KMS-11 (cell line): ENCODE measurements at regions not wholly inside any gene's neighbourhood (a gene's known extent, or its start where the extent isn't known, plus 50 kb on each side); places are given as distances from the start of the nearest gene placed in this dataset.

Experiments
- H2AFZ ChIP-seq: fragments of 200-600 bp; sonication (generic); 2 replicates; pipeline ENCODE4 v1.6.1; 2016; ENCODE audit warnings: antibody characterized with exemption, mixed run types, low read depth
- H3K27ac ChIP-seq: fragments of 200-600 bp; sonication (generic); 2 replicates; pipeline ENCODE4 v1.6.1; 2016; ENCODE audit warnings: mild to moderate bottlenecking, mixed run types
- H3K27me3 ChIP-seq: fragments of 200-600 bp; sonication (generic); 2 replicates; pipeline ENCODE4 v1.6.1; 2017; ENCODE audit warnings: mild to moderate bottlenecking, low read depth, mixed run types, moderate library complexity; ENCODE audit not compliant: insufficient read depth
- H3K36me3 ChIP-seq: fragments of 200-600 bp; sonication (generic); 2 replicates; pipeline ENCODE4 v1.6.1; 2017; ENCODE audit warnings: mild to moderate bottlenecking, mixed run types; ENCODE audit not compliant: insufficient read depth
- H3K4me1 ChIP-seq: fragments of 200-600 bp; sonication (generic); 2 replicates; pipeline ENCODE4 v1.6.1; 2016; ENCODE audit warnings: mild to moderate bottlenecking, low read depth, mixed run types; ENCODE audit not compliant: poor library complexity, severe bottlenecking
- H3K4me2 ChIP-seq: fragments of 200-600 bp; sonication (generic); 2 replicates; pipeline ENCODE4 v1.7.0; 2016; ENCODE audit warnings: mild to moderate bottlenecking, mixed run types
- H3K4me3 ChIP-seq: fragments of 200-600 bp; sonication (generic); IDR thresholded peaks from 2 replicates; pipeline ENCODE4 v1.6.1; 2017; ENCODE audit warnings: low read depth, low read length, mixed read lengths; ENCODE audit not compliant: insufficient read depth
- H3K79me2 ChIP-seq: fragments of 200-600 bp; sonication (generic); 2 replicates; pipeline ENCODE4 v1.6.1; 2016; ENCODE audit warnings: low read depth, mixed run types; ENCODE audit not compliant: insufficient read depth
- H3K9ac ChIP-seq: fragments of 200-600 bp; sonication (generic); 2 replicates; pipeline ENCODE4 v1.6.1; 2016; ENCODE audit warnings: mild to moderate bottlenecking, mixed run types
- H4K20me1 ChIP-seq: fragments of 200-600 bp; sonication (generic); 2 replicates; pipeline ENCODE4 v1.6.1; 2016; ENCODE audit warnings: mild to moderate bottlenecking, mixed run types; ENCODE audit not compliant: insufficient read depth
- TF ChIP-seq, protein P1 (sequence below): fragments of 200-600 bp; sonication (generic); conservative IDR thresholded peaks from 2 replicates; pipeline ENCODE4 v1.6.1; 2017; ENCODE audit warnings: low read depth, mild to moderate bottlenecking, antibody characterized with exemption, low read length, moderate library complexity, mixed read lengths

DNA sequence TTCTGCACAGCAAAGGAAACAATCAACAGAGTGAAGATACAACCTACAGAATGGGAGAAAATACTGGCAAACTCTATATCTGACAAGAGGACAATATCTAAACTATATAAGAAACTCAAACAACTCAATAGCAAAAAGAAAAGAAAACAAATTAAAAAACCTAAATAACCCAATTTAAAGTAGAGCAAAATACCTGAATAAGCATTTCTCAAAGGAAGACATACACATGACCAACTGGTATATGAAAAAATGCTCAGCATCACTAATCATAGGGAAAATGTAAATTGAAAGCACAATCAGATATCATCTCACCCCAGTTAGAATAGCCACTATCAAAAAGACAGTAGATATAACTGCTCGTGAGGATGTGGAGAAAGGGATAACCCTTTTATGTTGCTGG, 87.8 kb upstream of the FOXA2 start:
- Histone ChIP-seq H3K4me1 (no peaks in the 10 kb centered on the region), H3K79me2 (no peaks in the 10 kb centered on the region), H3K4me2 (no peak overlapping the region), H3K4me3 (no peak overlapping the region), H3K27me3 (no peaks in the 10 kb centered on the region), H4K20me1 (no peaks in the 10 kb centered on the region), H3K36me3 (no peaks in the 10 kb centered on the region), H3K27ac (no peak overlapping the region), H3K9ac (no peak overlapping the region), H2AFZ (no peak overlapping the region)
- TF ChIP-seq, protein P1, sequence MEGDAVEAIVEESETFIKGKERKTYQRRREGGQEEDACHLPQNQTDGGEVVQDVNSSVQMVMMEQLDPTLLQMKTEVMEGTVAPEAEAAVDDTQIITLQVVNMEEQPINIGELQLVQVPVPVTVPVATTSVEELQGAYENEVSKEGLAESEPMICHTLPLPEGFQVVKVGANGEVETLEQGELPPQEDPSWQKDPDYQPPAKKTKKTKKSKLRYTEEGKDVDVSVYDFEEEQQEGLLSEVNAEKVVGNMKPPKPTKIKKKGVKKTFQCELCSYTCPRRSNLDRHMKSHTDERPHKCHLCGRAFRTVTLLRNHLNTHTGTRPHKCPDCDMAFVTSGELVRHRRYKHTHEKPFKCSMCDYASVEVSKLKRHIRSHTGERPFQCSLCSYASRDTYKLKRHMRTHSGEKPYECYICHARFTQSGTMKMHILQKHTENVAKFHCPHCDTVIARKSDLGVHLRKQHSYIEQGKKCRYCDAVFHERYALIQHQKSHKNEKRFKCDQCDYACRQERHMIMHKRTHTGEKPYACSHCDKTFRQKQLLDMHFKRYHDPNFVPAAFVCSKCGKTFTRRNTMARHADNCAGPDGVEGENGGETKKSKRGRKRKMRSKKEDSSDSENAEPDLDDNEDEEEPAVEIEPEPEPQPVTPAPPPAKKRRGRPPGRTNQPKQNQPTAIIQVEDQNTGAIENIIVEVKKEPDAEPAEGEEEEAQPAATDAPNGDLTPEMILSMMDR = no peak

DNA sequence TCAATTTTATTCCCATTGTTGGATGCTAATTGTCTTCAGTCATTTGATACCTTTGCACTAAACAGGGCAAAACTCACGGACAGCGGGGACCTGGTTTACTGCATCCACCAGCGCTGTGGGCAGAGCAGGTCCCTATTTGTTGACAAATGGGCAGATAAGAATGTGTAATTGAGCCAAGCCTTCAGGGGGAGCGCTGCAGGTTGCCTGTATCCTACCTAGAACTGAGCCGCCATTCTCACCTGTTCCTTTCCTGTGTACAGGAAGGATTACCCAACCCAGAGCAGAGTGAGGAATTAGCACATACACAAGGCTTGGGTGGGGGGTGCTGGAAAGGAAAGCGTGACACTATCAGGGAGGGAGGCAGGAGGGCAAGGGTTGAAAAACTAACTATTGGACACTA, 89.1 kb upstream of the FOXA2 start:
- no peaks in the 10 kb centered on the region for H3K36me3 ChIP-seq
- no peak overlapping the region for H3K4me3 ChIP-seq
- no peak overlapping the region for H3K27ac ChIP-seq
- TF ChIP-seq, protein P1 = no peak
- no peak overlapping the region for H2AFZ ChIP-seq
- H3K27me3 ChIP-seq = no peaks in the 10 kb centered on the region
- H3K9ac ChIP-seq = no peak overlapping the region
- H3K4me2 ChIP-seq = no peak overlapping the region
- no peaks in the 10 kb centered on the region for H3K79me2 ChIP-seq
- no peaks in the 10 kb centered on the region for H4K20me1 ChIP-seq
- no peaks in the 10 kb centered on the region for H3K4me1 ChIP-seq

DNA sequence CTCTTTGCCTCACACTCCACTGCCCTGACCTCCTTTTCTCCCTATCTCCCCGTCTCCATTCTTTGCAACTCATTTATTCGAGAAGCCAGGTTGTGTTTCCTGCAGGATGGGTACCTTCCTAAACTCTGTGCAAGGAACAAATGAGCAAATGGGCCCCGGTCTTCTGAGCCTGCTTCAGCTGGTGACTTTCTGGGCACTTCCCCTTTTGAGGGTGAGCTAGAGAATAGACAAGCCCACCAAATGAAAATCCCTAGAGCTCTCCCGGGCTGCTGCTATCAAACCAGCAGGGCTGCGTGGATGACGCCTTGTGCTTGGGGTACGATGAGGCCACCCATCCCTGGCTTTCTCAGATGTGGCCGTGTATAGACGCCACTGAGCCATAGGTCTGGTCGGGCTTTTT, 91.0 kb upstream of the FOXA2 start:
- Histone ChIP-seq H2AFZ (no peak overlapping the region), H3K27me3 (no peaks in the 10 kb centered on the region), H3K36me3 (no peaks in the 10 kb centered on the region), H3K4me2 (no peak overlapping the region), H3K4me1 (no peaks in the 10 kb centered on the region), H3K4me3 (no peak overlapping the region), H4K20me1 (no peaks in the 10 kb centered on the region), H3K9ac (no peak overlapping the region), H3K27ac (no peak overlapping the region), H3K79me2 (no peaks in the 10 kb centered on the region)
- TF ChIP-seq, protein P1 = no peak

DNA sequence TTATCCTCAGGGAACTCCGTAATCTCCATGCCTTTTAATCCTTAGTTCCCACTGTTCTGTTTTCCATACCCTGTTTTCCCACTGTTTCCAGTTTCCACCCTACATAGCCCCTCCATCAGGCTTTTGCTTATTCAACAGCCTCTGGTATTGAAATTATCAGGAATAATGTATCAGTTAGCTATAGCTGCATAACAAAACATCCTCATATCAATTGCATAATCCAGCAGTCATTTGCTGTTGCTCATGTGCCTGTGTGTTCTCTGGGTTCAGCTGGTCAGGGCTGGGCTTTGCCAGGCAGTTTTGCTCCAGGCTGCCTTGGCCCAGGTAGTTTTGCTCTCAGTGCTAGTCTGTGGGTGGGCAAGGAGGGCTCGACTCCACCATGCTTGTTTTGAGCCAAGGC, 94.3 kb upstream of the FOXA2 start:
- H3K4me3 ChIP-seq = no peak overlapping the region
- H3K9ac ChIP-seq = no peak overlapping the region
- no peaks in the 10 kb centered on the region for H4K20me1 ChIP-seq
- no peak overlapping the region for H3K27ac ChIP-seq
- no peaks in the 10 kb centered on the region for H3K4me1 ChIP-seq
- no peaks in the 10 kb centered on the region for H3K36me3 ChIP-seq
- no peak overlapping the region for H2AFZ ChIP-seq
- H3K27me3 ChIP-seq = no peaks in the 10 kb centered on the region
- TF ChIP-seq, protein P1 = no peak
- H3K79me2 ChIP-seq = no peaks in the 10 kb centered on the region
- H3K4me2 ChIP-seq = no peak overlapping the region

DNA sequence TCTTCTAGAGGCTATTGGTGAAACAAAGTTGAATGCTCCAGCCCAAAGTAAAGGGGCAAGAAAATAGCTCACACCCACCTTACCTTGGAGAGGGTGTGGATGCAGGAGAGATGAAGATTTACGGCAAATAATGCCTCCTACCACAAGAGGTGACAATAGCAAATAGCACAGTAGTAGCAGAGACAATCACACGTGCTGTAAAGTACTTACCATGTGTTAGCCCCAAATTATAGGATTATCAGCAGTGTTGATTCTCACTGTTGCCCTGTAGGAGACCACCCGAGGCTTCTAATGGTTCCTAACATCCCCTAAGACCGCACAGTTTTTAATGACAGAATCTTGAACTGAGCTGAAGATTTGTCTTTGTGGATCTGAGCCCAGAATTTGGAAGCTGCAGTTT, 94.8 kb upstream of the FOXA2 start:
- H4K20me1 ChIP-seq = no peaks in the 10 kb centered on the region
- H3K4me1 ChIP-seq = no peaks in the 10 kb centered on the region
- no peak overlapping the region for H3K27ac ChIP-seq
- TF ChIP-seq, protein P1 = no peak
- no peak overlapping the region for H3K4me2 ChIP-seq
- H3K4me3 ChIP-seq = no peak overlapping the region
- no peaks in the 10 kb centered on the region for H3K36me3 ChIP-seq
- H3K79me2 ChIP-seq = no peaks in the 10 kb centered on the region
- no peak overlapping the region for H2AFZ ChIP-seq
- no peak overlapping the region for H3K9ac ChIP-seq
- H3K27me3 ChIP-seq = no peaks in the 10 kb centered on the region
